Astrocyte (in vitro differentiated cells and primary cell): ENCODE measurements at regions not wholly inside any gene's neighbourhood (a gene's known extent, or its start where the extent isn't known, plus 50 kb on each side); places are given as distances from the start of the nearest gene placed in this dataset.

Source experiments
- DNase-seq: peaks from one replicate; pipeline ENCODE4 v3.0.0-alpha.2; 2010; ENCODE audit warnings: low read depth
- FAIRE-seq: peaks from 2 replicates; lab custom pipeline; 2011; peaks lifted over from hg19 to GRCh38; lab: Jason Lieb, UNC
- H2AFZ ChIP-seq: 2 replicates; pipeline ENCODE4 v1.6.0; 2012; ENCODE audit warnings: low read depth, low read length, inconsistent platforms
- H3K27ac ChIP-seq: 2 replicates; pipeline ENCODE4 v1.5.1; 2011; ENCODE audit warnings: low read depth, low read length, inconsistent platforms
- H3K27me3 ChIP-seq: 2 replicates; pipeline ENCODE4 v1.6.0; 2011; ENCODE audit warnings: low read length, inconsistent platforms; ENCODE audit not compliant: insufficient read depth
- H3K36me3 ChIP-seq: 2 replicates; pipeline ENCODE4 v1.5.1; 2011; ENCODE audit warnings: low read length, inconsistent platforms; ENCODE audit not compliant: insufficient read depth
- H3K4me1 ChIP-seq: 2 replicates; pipeline ENCODE4 v1.5.1; 2011; ENCODE audit warnings: low read length, inconsistent platforms; ENCODE audit not compliant: insufficient read depth
- H3K4me2 ChIP-seq: 2 replicates; pipeline ENCODE4 v1.6.0; 2012; ENCODE audit warnings: low read length, inconsistent platforms
- H3K4me3 ChIP-seq: 2 replicates; pipeline ENCODE4 v1.5.1; 2011; ENCODE audit warnings: low read depth, mild to moderate bottlenecking, low read length, inconsistent platforms; ENCODE audit not compliant: insufficient read depth
- H3K79me2 ChIP-seq: 2 replicates; pipeline ENCODE4 v1.6.0; 2012; ENCODE audit warnings: mild to moderate bottlenecking, low read length, inconsistent platforms; ENCODE audit not compliant: insufficient read depth
- H3K9ac ChIP-seq: 2 replicates; pipeline ENCODE4 v1.6.0; 2012; ENCODE audit warnings: mild to moderate bottlenecking, low read length, inconsistent platforms
- H3K9me3 ChIP-seq: 2 replicates; pipeline ENCODE4 v1.5.1; 2012; ENCODE audit warnings: low read depth, mild to moderate bottlenecking, low read length, inconsistent platforms; ENCODE audit not compliant: insufficient read depth
- H4K20me1 ChIP-seq: 2 replicates; pipeline ENCODE4 v1.6.0; 2012; ENCODE audit warnings: low read length, inconsistent platforms; ENCODE audit not compliant: insufficient read depth
- H3K27ac Mint-ChIP-seq: one replicate; pipeline ENCODE4 v1.8.0; 2021; ENCODE audit warnings: mild to moderate bottlenecking, mixed read lengths; ENCODE audit not compliant: unreplicated experiment
- H3K27me3 Mint-ChIP-seq: one replicate; pipeline ENCODE4 v1.8.0; 2021; ENCODE audit warnings: low read depth, mixed read lengths; ENCODE audit not compliant: unreplicated experiment
- H3K36me3 Mint-ChIP-seq: one replicate; pipeline ENCODE4 v1.8.0; 2021; ENCODE audit warnings: low read depth, mixed read lengths; ENCODE audit not compliant: unreplicated experiment
- H3K4me1 Mint-ChIP-seq: one replicate; pipeline ENCODE4 v1.8.0; 2021; ENCODE audit warnings: low read depth, mixed read lengths; ENCODE audit not compliant: unreplicated experiment
- H3K4me3 Mint-ChIP-seq: one replicate; pipeline ENCODE4 v1.8.0; 2021; ENCODE audit warnings: mild to moderate bottlenecking, moderate library complexity, mixed read lengths; ENCODE audit not compliant: unreplicated experiment
- H3K9me3 Mint-ChIP-seq: one replicate; pipeline ENCODE4 v1.8.0; 2021; ENCODE audit warnings: mild to moderate bottlenecking, mixed read lengths; ENCODE audit not compliant: unreplicated experiment
- CTCF ChIP-seq: IDR thresholded peaks from 2 replicates; pipeline ENCODE4 v1.5.1; 2011; ENCODE audit warnings: low read depth, mild to moderate bottlenecking, inconsistent platforms, low read length, moderate library complexity; ENCODE audit not compliant: insufficient read depth
- EZH2 ChIP-seq: IDR thresholded peaks from 2 replicates; pipeline ENCODE4 v1.6.1; 2012; ENCODE audit warnings: mild to moderate bottlenecking, low read length, inconsistent platforms; ENCODE audit not compliant: insufficient read depth

- Histone ChIP-seq H3K36me3 (no peaks in the 10 kb centered on the region), H3K9ac (no peak overlapping the region), H3K27me3 (no peaks in the 10 kb centered on the region), H3K79me2 (no peaks in the 10 kb centered on the region), H2AFZ (no peak overlapping the region), H3K4me3 (no peak overlapping the region), H3K4me2 (no peak overlapping the region), H3K4me1 (peaks cover 8% of the 10 kb centered on the region), H3K27ac (no peak overlapping the region), H3K9me3 (no peaks in the 10 kb centered on the region), H4K20me1 (no peaks in the 10 kb centered on the region)
- Mint-ChIP-seq H3K9me3 (no peaks in the 10 kb centered on the region), H3K27me3 (no peaks in the 10 kb centered on the region), H3K4me3 (no peak overlapping the region), H3K4me1 (peaks cover 7% of the 10 kb centered on the region), H3K36me3 (no peaks in the 10 kb centered on the region), H3K27ac (no peak overlapping the region)
- TF ChIP-seq EZH2 (no peak), CTCF (no peak)
- FAIRE-seq, result no peak
- no peak for DNase-seq
Measured at GRCh38 chr6:121499666-121500065, 64.2 kb downstream of the GJA1 start.

- Histone ChIP-seq H3K4me1 (peaks cover 13% of the 10 kb centered on the region), H3K27me3 (no peaks in the 10 kb centered on the region), H3K36me3 (no peaks in the 10 kb centered on the region), H4K20me1 (no peaks in the 10 kb centered on the region), H3K4me2 (peak overlapping the region; percentile 13), H3K9me3 (no peaks in the 10 kb centered on the region), H3K9ac (peak overlapping the region; percentile 27), H3K4me3 (no peak overlapping the region), H3K79me2 (no peaks in the 10 kb centered on the region), H3K27ac (peak overlapping the region; percentile 79), H2AFZ (peak overlapping the region; percentile 18)
- H3K36me3 Mint-ChIP-seq, result no peaks in the 10 kb centered on the region
- TF ChIP-seq EZH2 (no peak), CTCF (no peak)
- peak overlapping the region; percentile 84 for H3K27ac Mint-ChIP-seq
- H3K4me3 Mint-ChIP-seq, result no peak overlapping the region
- no peak for FAIRE-seq
- no peaks in the 10 kb centered on the region for H3K27me3 Mint-ChIP-seq
- no peaks in the 10 kb centered on the region for H3K9me3 Mint-ChIP-seq
- H3K4me1 Mint-ChIP-seq, result peaks cover 16% of the 10 kb centered on the region
- peak; percentile 44 for DNase-seq
Measured at GRCh38 chr6:121503589-121503991, 68.1 kb downstream of the GJA1 start.

- Histone ChIP-seq H3K9ac (peak overlapping the region; percentile 12), H3K27me3 (no peaks in the 10 kb centered on the region), H3K27ac (peak overlapping the region; percentile 79), H3K36me3 (no peaks in the 10 kb centered on the region), H2AFZ (no peak overlapping the region), H3K4me1 (peaks cover 13% of the 10 kb centered on the region), H4K20me1 (no peaks in the 10 kb centered on the region), H3K9me3 (no peaks in the 10 kb centered on the region), H3K79me2 (no peaks in the 10 kb centered on the region), H3K4me2 (peak overlapping the region; percentile 13), H3K4me3 (no peak overlapping the region)
- no peaks in the 10 kb centered on the region for H3K36me3 Mint-ChIP-seq
- DNase-seq (peak; percentile 96), FAIRE-seq (peak; percentile 50)
- H3K4me3 Mint-ChIP-seq, result no peak overlapping the region
- peaks cover 16% of the 10 kb centered on the region for H3K4me1 Mint-ChIP-seq
- TF ChIP-seq CTCF (no peak), EZH2 (no peak)
- peak overlapping the region; percentile 62 for H3K27ac Mint-ChIP-seq
- no peaks in the 10 kb centered on the region for H3K27me3 Mint-ChIP-seq
- H3K9me3 Mint-ChIP-seq, result no peaks in the 10 kb centered on the region
Measured at GRCh38 chr6:121504227-121504626, 68.8 kb downstream of the GJA1 start.
